HCT116 (cell line): ENCODE measurements at regions not wholly inside any gene's neighbourhood (a gene's known extent, or its start where the extent isn't known, plus 50 kb on each side); places are given as distances from the start of the nearest gene placed in this dataset.

Source experiments
- ATAC-seq: fragments of 200-7000 bp; cut with Tn5 transposase; 2 replicates; pipeline ENCODE4 v1.9.1; 2020; ENCODE audit warnings: mild to moderate bottlenecking, moderate library complexity
- BruUV-seq: library from RNA; stranded (reverse); fragments of 400-500 nt; replicated peaks from 2 replicates; lab custom pipeline; 2021; lab: Mats Ljungman, UMichigan
- CTCF ChIA-PET: fragments of 300-600 bp; sonication (Branson Sonifier 250); formaldehyde crosslinking; loops from one replicate; lab custom pipeline; 2021; ENCODE audit warnings: antibody characterized with exemption; lab: Charles Lee
- POLR2A ChIA-PET: fragments of 300-600, 350-600 bp; sonication (Branson Sonifier 250); formaldehyde crosslinking; loops from one replicate; lab custom pipeline; 2021; ENCODE audit warnings: antibody characterized with exemption; lab: Charles Lee
- RAD21 ChIA-PET, 2 experiments: fragments of 300-600 bp; sonication (Branson Sonifier 250); formaldehyde crosslinking; loops; one replicate each; lab custom pipeline; 2023; ENCODE audit warnings: low total read pairs in 2 of 2; ENCODE audit not compliant: uncharacterized antibody in 2 of 2, unreplicated experiment in 2 of 2, low non-redundant PET in 1 of 2; lab: Charles Lee
- DNase-seq: peaks from one replicate; pipeline ENCODE4 v3.0.0-alpha.2; 2010; ENCODE audit warnings: low read depth, low spot score
- H2AFZ ChIP-seq: fragments of 200-600 bp; shearing (Covaris generic), sonication (generic); 2 replicates; pipeline ENCODE4 v1.6.1; 2017; ENCODE audit warnings: low read depth, mixed run types, mixed read lengths, antibody characterized with exemption, low read length; ENCODE audit not compliant: poor library complexity, severe bottlenecking
- H3K27ac ChIP-seq: 2 replicates; pipeline ENCODE4 v1.5.1; 2012; ENCODE audit warnings: low read depth, low read length
- H3K27me3 ChIP-seq: fragments of 200-600 bp; sonication (generic); 2 replicates; pipeline ENCODE4 v1.6.1; 2016; ENCODE audit warnings: mixed run types, low read length, mixed read lengths; ENCODE audit not compliant: insufficient read depth
- H3K36me3 ChIP-seq, 2 experiments: fragments of 200-500 bp in 1 of 2; fragments of 200-600 bp in 1 of 2; sonication (Bioruptor generic) in 1 of 2; sonication (generic) in 1 of 2; 2 replicates each; pipeline versions ENCODE4 v1.5.1 to v1.6.1; 2014 to 2016; ENCODE audit warnings: low read length in 2 of 2, inconsistent platforms in 1 of 2, mixed read lengths in 1 of 2, mixed run types in 1 of 2; ENCODE audit not compliant: insufficient read depth in 2 of 2, control insufficient read depth in 1 of 2
- H3K4me1 ChIP-seq, 2 experiments: fragments of 200-600 bp in 1 of 2; sonication (generic) in 1 of 2; 2 replicates each; pipeline versions ENCODE4 v1.5.1 to v1.6.1; 2012 to 2017; ENCODE audit warnings: low read length in 2 of 2, inconsistent platforms in 1 of 2, mild to moderate bottlenecking in 1 of 2, mixed read lengths in 1 of 2, mixed run types in 1 of 2, moderate library complexity in 1 of 2; ENCODE audit not compliant: insufficient read depth in 2 of 2, control insufficient read depth in 1 of 2
- H3K4me2 ChIP-seq: fragments of 200-600 bp; sonication (generic); 2 replicates; pipeline ENCODE4 v1.6.1; 2017; ENCODE audit warnings: mixed run types, low read length, mixed read lengths
- H3K4me3 ChIP-seq, 2 experiments: fragments of 200-600 bp in 1 of 2; sonication (generic) in 1 of 2; replicated peaks in 1 of 2; 2 replicates each; pipeline ENCODE4 v1.5.1; 2011 to 2016; ENCODE audit warnings: low read length in 2 of 2, control low read depth in 1 of 2, low read depth in 1 of 2, mild to moderate bottlenecking in 1 of 2, mixed read lengths in 1 of 2, mixed run types in 1 of 2
- H3K79me2 ChIP-seq: fragments of 200-600 bp; sonication (generic); 2 replicates; pipeline ENCODE4 v1.6.1; 2017; ENCODE audit warnings: mild to moderate bottlenecking, mixed run types, low read length, moderate library complexity, mixed read lengths; ENCODE audit not compliant: insufficient read depth
- H3K9ac ChIP-seq: fragments of 200-600 bp; sonication (generic); 2 replicates; pipeline ENCODE4 v1.6.1; 2016; ENCODE audit warnings: low read length, mixed read lengths
- H3K9me2 ChIP-seq: fragments of 200-600 bp; sonication (generic), shearing (Covaris generic); 2 replicates; pipeline ENCODE4 v1.6.1; 2017; ENCODE audit warnings: mixed run types, mild to moderate bottlenecking, moderate library complexity; ENCODE audit not compliant: insufficient read depth
- H3K9me3 ChIP-seq, 2 experiments: fragments of 200-500 bp in 1 of 2; fragments of 200-600 bp in 1 of 2; sonication (Bioruptor generic) in 1 of 2; sonication (generic) in 1 of 2; 2 replicates each; pipeline ENCODE4 v1.6.1; 2014 to 2017; ENCODE audit warnings: low read length in 2 of 2, mixed read lengths in 2 of 2, inconsistent platforms in 1 of 2, low read depth in 1 of 2, mild to moderate bottlenecking in 1 of 2, mixed run types in 1 of 2, moderate library complexity in 1 of 2; ENCODE audit not compliant: control insufficient read depth in 1 of 2, insufficient read depth in 1 of 2
- H4K20me1 ChIP-seq: fragments of 200-600 bp; sonication (generic), shearing (Covaris generic); 2 replicates; pipeline ENCODE4 v1.6.1; 2017; ENCODE audit warnings: mixed run types, mild to moderate bottlenecking, moderate library complexity; ENCODE audit not compliant: insufficient read depth
- CEBPB ChIP-seq: IDR thresholded peaks from 2 replicates; pipeline ENCODE4 v1.6.1; 2012; ENCODE audit warnings: low read depth
- EGR1 ChIP-seq: IDR thresholded peaks from 2 replicates; pipeline ENCODE4 v1.6.1; 2012; ENCODE audit warnings: low read depth
- ELF1 ChIP-seq: IDR thresholded peaks from 2 replicates; pipeline ENCODE4 v1.6.1; 2012; ENCODE audit warnings: low read depth, borderline replicate concordance
- POLR2A ChIP-seq: IDR thresholded peaks from 2 replicates; pipeline ENCODE4 v1.7.0; 2011; ENCODE audit warnings: borderline replicate concordance; ENCODE audit not compliant: insufficient read depth, insufficient read length; ENCODE audit errors: extremely low read depth
- POLR2AphosphoS5 ChIP-seq: IDR thresholded peaks from 2 replicates; pipeline ENCODE4 v1.6.1; 2011; ENCODE audit warnings: mild to moderate bottlenecking, low read depth, low read length, moderate library complexity
- SIN3A ChIP-seq: IDR thresholded peaks from 2 replicates; pipeline ENCODE4 v1.6.1; 2012; ENCODE audit warnings: low read depth
- SRF ChIP-seq: IDR thresholded peaks from 2 replicates; pipeline ENCODE4 v1.6.1; 2012; ENCODE audit warnings: low read depth
- TCF7L2 ChIP-seq: IDR thresholded peaks from 2 replicates; pipeline ENCODE4 v1.7.0; 2011; ENCODE audit warnings: borderline replicate concordance, inconsistent platforms; ENCODE audit not compliant: insufficient read depth, insufficient read length; ENCODE audit errors: extremely low read depth
- YY1 ChIP-seq: IDR thresholded peaks from 2 replicates; pipeline ENCODE4 v1.6.1; 2011; ENCODE audit warnings: low read length, low read depth, moderate library complexity, mild to moderate bottlenecking; ENCODE audit not compliant: insufficient replicate concordance; ENCODE audit errors: extremely low read depth
- intact Hi-C: fragments of 100-400 bp; cut with micrococcal nuclease; formaldehyde crosslinking; loops from 2 replicates; pipeline ENCODE4 v1.10.0; 2022
- TF ChIP-seq, protein P1 (sequence below), 3 experiments: fragments of 200-600 bp in 1 of 3; sonication (generic) in 1 of 3; IDR thresholded peaks in 2 of 3; conservative IDR thresholded peaks in 1 of 3; 2 replicates each; pipeline ENCODE4 v1.5.1; 2012 to 2017; ENCODE audit warnings: low read depth in 2 of 3, low read length in 2 of 3, antibody characterized with exemption in 1 of 3, borderline replicate concordance in 1 of 3, control low read depth in 1 of 3, mild to moderate bottlenecking in 1 of 3, mixed read lengths in 1 of 3, mixed run types in 1 of 3, moderate library complexity in 1 of 3; ENCODE audit not compliant: insufficient read depth in 1 of 3
- TF ChIP-seq, protein P2 (sequence below): IDR thresholded peaks from 2 replicates; pipeline ENCODE4 v1.6.1; 2012

DNA sequence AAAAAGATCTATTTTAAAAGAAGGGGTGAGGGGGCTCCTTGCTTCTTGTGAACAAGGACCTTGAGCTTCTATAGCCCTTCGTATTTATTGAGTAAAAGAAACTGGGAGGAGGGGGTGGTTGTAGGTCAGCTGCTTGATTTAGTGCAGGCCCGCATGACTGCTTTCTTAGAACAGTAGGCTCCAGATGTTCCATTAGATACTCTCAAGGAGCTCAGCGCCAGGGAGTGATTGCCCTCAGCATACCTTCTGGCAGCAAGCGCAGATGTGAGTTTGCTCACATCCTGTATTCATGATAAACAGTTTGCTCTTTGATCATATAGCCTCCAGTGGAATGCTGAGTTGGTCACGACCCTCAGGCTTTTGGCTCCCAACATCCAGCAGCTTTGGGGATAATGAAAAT lies 108.9 kb upstream of the XPO1 start:
- ATAC-seq (no peak), DNase-seq (no peak)
- Histone ChIP-seq H3K9me2 (no peaks in the 10 kb centered on the region), H4K20me1 (no peaks in the 10 kb centered on the region), H3K4me3 (no peak overlapping the region), H3K27me3 (no peaks in the 10 kb centered on the region), H3K27ac (no peak overlapping the region), H3K4me1 (no peaks in the 10 kb centered on the region), H2AFZ (no peak overlapping the region), H3K9me3 (peaks cover 0 to 10% of the 10 kb centered on the region in 2 experiments; a peak in 2 of 4 replicates), H3K4me2 (no peak overlapping the region), H3K36me3 (no peaks in the 10 kb centered on the region), H3K9ac (no peak overlapping the region), H3K79me2 (no peaks in the 10 kb centered on the region)
- POLR2A ChIA-PET, result no interaction called here
- intact Hi-C loops, result no loop called here
- RAD21 ChIA-PET, result no interaction called here
- TF ChIP-seq EGR1 (no peak), TCF7L2 (no peak), POLR2AphosphoS5 (no peak), ELF1 (no peak), SIN3A (no peak), SRF (no peak), YY1 (no peak), POLR2A (no peak), CEBPB (no peak)
- TF ChIP-seq, protein P1, sequence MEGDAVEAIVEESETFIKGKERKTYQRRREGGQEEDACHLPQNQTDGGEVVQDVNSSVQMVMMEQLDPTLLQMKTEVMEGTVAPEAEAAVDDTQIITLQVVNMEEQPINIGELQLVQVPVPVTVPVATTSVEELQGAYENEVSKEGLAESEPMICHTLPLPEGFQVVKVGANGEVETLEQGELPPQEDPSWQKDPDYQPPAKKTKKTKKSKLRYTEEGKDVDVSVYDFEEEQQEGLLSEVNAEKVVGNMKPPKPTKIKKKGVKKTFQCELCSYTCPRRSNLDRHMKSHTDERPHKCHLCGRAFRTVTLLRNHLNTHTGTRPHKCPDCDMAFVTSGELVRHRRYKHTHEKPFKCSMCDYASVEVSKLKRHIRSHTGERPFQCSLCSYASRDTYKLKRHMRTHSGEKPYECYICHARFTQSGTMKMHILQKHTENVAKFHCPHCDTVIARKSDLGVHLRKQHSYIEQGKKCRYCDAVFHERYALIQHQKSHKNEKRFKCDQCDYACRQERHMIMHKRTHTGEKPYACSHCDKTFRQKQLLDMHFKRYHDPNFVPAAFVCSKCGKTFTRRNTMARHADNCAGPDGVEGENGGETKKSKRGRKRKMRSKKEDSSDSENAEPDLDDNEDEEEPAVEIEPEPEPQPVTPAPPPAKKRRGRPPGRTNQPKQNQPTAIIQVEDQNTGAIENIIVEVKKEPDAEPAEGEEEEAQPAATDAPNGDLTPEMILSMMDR (IDR thresholded peaks at IDR 0.05 in 2 of 3, conservative IDR thresholded peaks at IDR 0.05 in 1 of 3; ENCODE audit: borderline replicate concordance in 1 of 3, insufficient read depth in 1 of 3, low read depth in 2 of 3, low read length in 2 of 3), result no peak
- TF ChIP-seq, protein P2, sequence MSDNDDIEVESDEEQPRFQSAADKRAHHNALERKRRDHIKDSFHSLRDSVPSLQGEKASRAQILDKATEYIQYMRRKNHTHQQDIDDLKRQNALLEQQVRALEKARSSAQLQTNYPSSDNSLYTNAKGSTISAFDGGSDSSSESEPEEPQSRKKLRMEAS, result no peak
- no TSS peak for BruUV-seq
- CTCF ChIA-PET, result no interaction called here
